Endothelial cell of umbilical vein (primary cell): ENCODE measurements at regions not wholly inside any gene's neighbourhood (a gene's known extent, or its start where the extent isn't known, plus 50 kb on each side); places are given as distances from the start of the nearest gene placed in this dataset.

ENCODE experiments used
- BruUV-seq: library from RNA; stranded (reverse); fragments of 400-500 nt; replicated peaks from 2 replicates; lab custom pipeline; 2021; lab: Mats Ljungman, UMichigan
- CTCF ChIA-PET: fragments of 300-600, 350-600 bp; sonication (Branson Sonifier 250); formaldehyde crosslinking; loops from one replicate; lab custom pipeline; 2021; ENCODE audit warnings: antibody characterized with exemption, inconsistent platforms; lab: Charles Lee
- POLR2A ChIA-PET: fragments of 300-600, 350-600 bp; sonication (Branson Sonifier 250); formaldehyde crosslinking; loops from one replicate; lab custom pipeline; 2021; ENCODE audit warnings: antibody characterized with exemption, inconsistent platforms; lab: Charles Lee
- DNase-seq: peaks from one replicate; pipeline ENCODE4 v3.0.0-alpha.2; 2011; ENCODE audit warnings: low read depth, low spot score
- FAIRE-seq: peaks from 2 replicates; lab custom pipeline; 2011; peaks lifted over from hg19 to GRCh38; lab: Jason Lieb, UNC
- H2AFZ ChIP-seq: 2 replicates; pipeline ENCODE4 v1.6.0; 2012; ENCODE audit warnings: low read depth, low read length, control low read depth, inconsistent platforms
- H3K27ac ChIP-seq: 2 replicates; pipeline ENCODE4 v1.5.1; 2011; ENCODE audit warnings: low read depth, mild to moderate bottlenecking, control low read depth, low read length, moderate library complexity; ENCODE audit not compliant: insufficient read depth
- H3K27me3 ChIP-seq, 2 experiments: 2 replicates each; pipeline versions ENCODE4 v1.6.0 to v1.6.1; 2011; ENCODE audit warnings: low read length in 2 of 2, mixed read lengths in 1 of 2; ENCODE audit not compliant: control insufficient read depth in 2 of 2, insufficient read depth in 2 of 2
- H3K36me3 ChIP-seq, 2 experiments: 2 replicates in 1 of 2; 3 replicates in 1 of 2; pipeline ENCODE4 v1.5.1; 2011; ENCODE audit warnings: low read length in 2 of 2, mild to moderate bottlenecking in 1 of 2, moderate library complexity in 1 of 2; ENCODE audit not compliant: control insufficient read depth in 2 of 2, insufficient read depth in 2 of 2; ENCODE audit errors: extremely low read depth in 1 of 2
- H3K4me1 ChIP-seq: 3 replicates; pipeline ENCODE4 v1.5.1; 2011; ENCODE audit warnings: mild to moderate bottlenecking, low read length; ENCODE audit not compliant: control insufficient read depth, insufficient read depth; ENCODE audit errors: extremely low read depth
- H3K4me2 ChIP-seq: 2 replicates; pipeline ENCODE4 v1.6.1; 2011; ENCODE audit warnings: low read length, control low read depth, mixed read lengths; ENCODE audit not compliant: insufficient read depth
- H3K4me3 ChIP-seq, 3 experiments: fragments of 200-600 bp in 1 of 3; sonication (generic), shearing (Covaris generic) in 1 of 3; replicated peaks in 1 of 3; 2 replicates each; pipeline ENCODE4 v1.5.1; 2011 to 2016; ENCODE audit warnings: control low read depth in 3 of 3, low read length in 3 of 3, mild to moderate bottlenecking in 2 of 3, inconsistent platforms in 1 of 3, low read depth in 1 of 3, moderate library complexity in 1 of 3; ENCODE audit not compliant: insufficient read depth in 1 of 3
- H3K79me2 ChIP-seq: 2 replicates; pipeline ENCODE4 v1.6.0; 2012; ENCODE audit warnings: low read length, inconsistent platforms; ENCODE audit not compliant: control insufficient read depth, insufficient read depth
- H3K9ac ChIP-seq: replicated peaks from 2 replicates; pipeline ENCODE3; 2011; ENCODE audit warnings: low read length, control low read depth; ENCODE audit not compliant: insufficient read depth; ENCODE audit errors: extremely low read depth
- H3K9me1 ChIP-seq: replicated peaks from 3 replicates; pipeline ENCODE4 v1.6.0; 2011; ENCODE audit warnings: mild to moderate bottlenecking, low read length; ENCODE audit not compliant: control insufficient read depth, insufficient read depth; ENCODE audit errors: extremely low read depth
- H3K9me3 ChIP-seq: replicated peaks from 2 replicates; pipeline ENCODE4 v1.5.1; 2012; ENCODE audit warnings: low read length, inconsistent platforms; ENCODE audit not compliant: control insufficient read depth, insufficient read depth
- H4K20me1 ChIP-seq: replicated peaks from 2 replicates; pipeline ENCODE3; 2011; ENCODE audit warnings: mild to moderate bottlenecking, low read length; ENCODE audit not compliant: control insufficient read depth, insufficient read depth; ENCODE audit errors: extremely low read depth
- CTCF ChIP-seq, 2 donors: IDR thresholded peaks; 1 replicate in 1 of 2; 2 replicates in 1 of 2; pipeline ENCODE4 v1.5.1; 2011; ENCODE audit warnings: low read length in 2 of 2, mild to moderate bottlenecking in 2 of 2, moderate library complexity in 2 of 2, control low read depth in 1 of 2, inconsistent platforms in 1 of 2, low read depth in 1 of 2; ENCODE audit not compliant: insufficient read depth in 1 of 2; ENCODE audit errors: extremely low read depth in 1 of 2
- EZH2 ChIP-seq: IDR thresholded peaks from 2 replicates; pipeline ENCODE4 v1.6.1; 2012; ENCODE audit warnings: borderline replicate concordance, low read depth, mild to moderate bottlenecking, moderate library complexity, low read length, inconsistent platforms; ENCODE audit not compliant: severe bottlenecking
- FOS ChIP-seq: IDR thresholded peaks from 2 replicates; pipeline ENCODE4 v1.6.1; 2011; ENCODE audit warnings: mild to moderate bottlenecking, low read length, moderate library complexity, borderline replicate concordance; ENCODE audit not compliant: insufficient read depth
- GATA2 ChIP-seq: IDR thresholded peaks from 2 replicates; pipeline ENCODE4 v1.7.0; 2011; ENCODE audit warnings: low read depth, mild to moderate bottlenecking, moderate library complexity, mixed read lengths, low read length; ENCODE audit not compliant: insufficient read length, insufficient read depth
- JUN ChIP-seq: IDR thresholded peaks from 2 replicates; pipeline ENCODE4 v1.6.1; 2011; ENCODE audit warnings: borderline replicate concordance, low read depth; ENCODE audit not compliant: insufficient read length, insufficient read depth
- MAX ChIP-seq: IDR thresholded peaks from 2 replicates; pipeline ENCODE4 v1.6.1; 2011; ENCODE audit not compliant: insufficient read depth, insufficient read length
- MYC ChIP-seq: IDR thresholded peaks from one replicate; pipeline ENCODE4 v1.6.1; 2011; ENCODE audit warnings: mild to moderate bottlenecking, low read depth, low read length
- POLR2A ChIP-seq: IDR thresholded peaks from 2 replicates; pipeline ENCODE4 v1.6.1; 2012; ENCODE audit warnings: low read depth, mild to moderate bottlenecking, control low read depth, low read length
- POLR2AphosphoS5 ChIP-seq: IDR thresholded peaks from 2 replicates; pipeline ENCODE4 v1.6.1; 2012; ENCODE audit warnings: low read depth, mild to moderate bottlenecking, control low read depth, low read length, moderate library complexity; ENCODE audit not compliant: insufficient read depth
- dilution Hi-C: fragments of 300-500 bp; cut with MboI; formaldehyde crosslinking; loops from one replicate; pipeline ENCODE4 v1.15.0; 2019; ENCODE audit warnings: low sequenced_read_pairs; ENCODE audit not compliant: extremely low pct_ligation_motif_present
- intact Hi-C: fragments of 100-400 bp; cut with micrococcal nuclease; formaldehyde crosslinking; loops from one replicate; pipeline ENCODE4 v1.10.0; 2022

- FAIRE-seq = no peak
- CTCF ChIA-PET = interaction anchor here (1.2 kb wide), 1 partner anchor 12 kb away, joined by 6 read pairs; no protein-coding TSS in a partner anchor
Measured at GRCh38 chr7:41507686-41508268, 195.1 kb downstream of the INHBA start.

More at GRCh38 chr7:41507686-41508268, 195.1 kb downstream of the INHBA start:
- no peaks in the 10 kb centered on the region for H3K36me3 ChIP-seq
- no peak for DNase-seq
- POLR2A ChIA-PET = no interaction called here
- no peak overlapping the region for H3K4me2 ChIP-seq
- H3K27ac ChIP-seq = no peak overlapping the region
- TF ChIP-seq POLR2AphosphoS5 = no peak
- TF ChIP-seq CTCF (IDR thresholded peaks at IDR 0.05; ENCODE audit: extremely low read depth in 1 of 2, insufficient read depth in 1 of 2, low read depth in 1 of 2, low read length in 2 of 2) = no peak
- TF ChIP-seq FOS = no peak
- TF ChIP-seq MYC = no peak
- TF ChIP-seq EZH2 = no peak
- no peak for TF ChIP-seq POLR2A
- no peak for TF ChIP-seq GATA2
- TF ChIP-seq MAX = no peak
- no peak for TF ChIP-seq JUN
- H3K9me1 ChIP-seq = no peaks in the 10 kb centered on the region
- dilution Hi-C loops = no loop called here
- H3K9me3 ChIP-seq = no peaks in the 10 kb centered on the region
- intact Hi-C loops = loop anchor here (1.0 to 2.0 kb wide), 4 partner anchors 66 to 317 kb away; no protein-coding TSS in a partner anchor
- no peak overlapping the region for H3K9ac ChIP-seq
- no peak overlapping the region for H3K4me3 ChIP-seq
- no peaks in the 10 kb centered on the region for H4K20me1 ChIP-seq
- no peak overlapping the region for H2AFZ ChIP-seq
- H3K79me2 ChIP-seq = no peaks in the 10 kb centered on the region
- peaks cover 13% of the 10 kb centered on the region for H3K4me1 ChIP-seq
- H3K27me3 ChIP-seq = no peaks in the 10 kb centered on the region
- BruUV-seq = no TSS peak
